ENCODE measurements at regions not wholly inside any gene's neighbourhood (a gene's known extent, or its start where the extent isn't known, plus 50 kb on each side); places are given as distances from the start of the nearest gene placed in this dataset.
"Not testable (repeated sequence)": the region's sequence is repeated elsewhere in the genome, so short reads cannot be mapped to it uniquely, and the experiment has no call there.

DNA sequence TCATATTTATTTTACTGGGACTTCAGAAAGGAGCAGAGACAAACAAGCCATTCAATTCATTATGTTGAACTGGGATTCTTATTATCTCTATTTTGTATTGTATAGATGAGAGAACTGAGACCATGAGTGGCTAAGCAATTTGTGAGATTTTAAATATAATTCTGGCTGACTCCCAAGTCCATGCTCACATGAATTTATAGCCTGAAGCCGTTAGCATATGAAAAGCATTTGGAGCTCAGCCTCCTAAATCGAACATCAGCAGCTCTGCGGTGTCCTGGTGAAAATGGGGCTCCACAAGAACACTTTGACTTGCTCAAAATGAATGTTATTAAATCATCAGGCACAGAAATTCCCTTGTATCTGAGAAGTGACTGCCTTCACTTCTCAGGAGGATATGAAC, 96.8 kb upstream of the DPT start:
- DNase-seq (ENCODE audit: low read depth in 2 of 2): no peak

GRCh38 chr1:168826269-168826668, 97.3 kb upstream of the DPT start:
- no peak for DNase-seq (ENCODE audit: low read depth in 2 of 2)

DNA sequence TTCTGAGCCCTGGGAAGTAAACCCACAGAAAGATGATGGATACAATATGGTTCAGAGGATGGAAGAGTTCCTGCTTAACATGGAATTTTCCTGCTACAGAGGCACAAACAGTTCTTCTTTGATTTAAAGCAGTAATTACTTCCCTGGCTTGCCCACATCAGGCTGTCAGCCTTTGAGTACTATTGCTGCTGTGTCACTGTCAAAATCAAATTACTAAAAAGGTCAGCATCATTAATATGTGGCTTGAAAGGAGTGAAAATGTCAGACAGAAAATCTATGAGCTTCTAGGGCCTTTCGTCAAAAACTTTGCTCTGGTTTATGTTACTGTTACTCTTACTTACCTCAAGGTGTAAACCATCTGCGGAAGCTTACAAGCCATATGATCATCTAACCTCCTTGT, 98.6 kb upstream of the DPT start:
- DNase-seq (ENCODE audit: low read depth in 2 of 2): no peak

GRCh38 chr1:168829876-168830275, 100.9 kb upstream of the DPT start:
- no peak for DNase-seq (ENCODE audit: low read depth in 2 of 2)

GRCh38 chr1:168830562-168830961, 101.6 kb upstream of the DPT start:
- DNase-seq (ENCODE audit: low read depth in 2 of 2): no peak

DNA sequence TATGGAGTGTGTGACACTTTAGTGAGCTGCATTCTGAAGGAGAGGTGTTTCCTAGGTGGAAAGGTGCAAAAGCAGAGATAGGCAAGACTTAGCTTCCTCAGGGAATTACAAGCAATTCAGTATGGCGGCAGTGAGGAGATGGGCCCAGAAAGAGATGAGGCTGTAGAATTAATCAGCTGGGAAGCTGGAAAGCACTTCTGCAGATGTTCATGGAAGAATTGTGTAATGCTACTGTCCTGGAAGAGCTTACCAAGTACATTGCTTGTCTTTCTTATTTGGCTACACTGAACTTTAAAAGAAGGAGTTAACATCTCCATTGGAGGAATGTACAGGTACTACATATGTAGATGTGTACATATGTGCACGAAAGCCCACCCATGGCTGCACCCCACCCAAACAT, 103.7 kb upstream of the DPT start:
- no peak for DNase-seq (ENCODE audit: low read depth in 2 of 2)

DNA sequence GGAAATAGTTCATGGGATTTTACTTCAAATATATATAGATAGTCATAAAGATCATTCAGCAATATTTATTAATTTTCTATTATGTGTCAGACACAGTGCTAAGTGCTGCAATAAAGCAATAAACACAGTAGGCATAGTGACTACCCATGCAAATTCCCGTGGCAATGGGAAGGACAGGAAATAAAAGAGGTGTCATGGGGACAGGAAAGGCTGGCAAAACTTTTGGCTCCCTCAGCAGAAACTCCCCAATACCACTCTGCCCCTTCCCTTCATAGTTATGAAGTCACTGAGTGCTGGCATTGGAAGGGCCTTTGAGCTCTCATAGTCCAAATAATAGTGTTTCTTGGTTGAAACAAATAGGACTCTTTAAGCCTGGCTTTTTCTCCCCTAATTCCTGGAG, 104.4 kb upstream of the DPT start:
- DNase-seq (ENCODE audit: low read depth in 2 of 2): no peak

DNA sequence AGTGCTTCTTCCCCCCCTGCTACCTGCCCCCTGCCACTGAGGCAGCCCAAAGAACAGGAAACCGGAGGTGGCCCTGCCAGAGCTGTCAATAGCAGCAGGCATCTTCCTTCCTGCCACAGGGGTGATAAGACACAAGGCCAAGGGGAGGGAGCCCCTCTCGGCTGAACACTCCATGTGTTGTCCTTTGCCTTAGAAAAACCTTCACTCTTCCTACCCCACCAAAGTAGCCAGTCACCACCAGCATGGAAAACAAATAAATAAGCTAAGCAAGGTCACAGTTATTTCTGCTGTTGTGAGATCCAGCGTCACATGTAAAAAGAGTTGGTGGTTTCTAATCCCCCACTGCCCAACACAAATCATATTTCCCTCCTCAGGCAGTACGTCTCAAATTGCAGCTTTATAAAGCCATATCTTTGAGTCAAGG, 104.8 kb upstream of the DPT start:
- no peak for DNase-seq (ENCODE audit: low read depth in 2 of 2)

DNA sequence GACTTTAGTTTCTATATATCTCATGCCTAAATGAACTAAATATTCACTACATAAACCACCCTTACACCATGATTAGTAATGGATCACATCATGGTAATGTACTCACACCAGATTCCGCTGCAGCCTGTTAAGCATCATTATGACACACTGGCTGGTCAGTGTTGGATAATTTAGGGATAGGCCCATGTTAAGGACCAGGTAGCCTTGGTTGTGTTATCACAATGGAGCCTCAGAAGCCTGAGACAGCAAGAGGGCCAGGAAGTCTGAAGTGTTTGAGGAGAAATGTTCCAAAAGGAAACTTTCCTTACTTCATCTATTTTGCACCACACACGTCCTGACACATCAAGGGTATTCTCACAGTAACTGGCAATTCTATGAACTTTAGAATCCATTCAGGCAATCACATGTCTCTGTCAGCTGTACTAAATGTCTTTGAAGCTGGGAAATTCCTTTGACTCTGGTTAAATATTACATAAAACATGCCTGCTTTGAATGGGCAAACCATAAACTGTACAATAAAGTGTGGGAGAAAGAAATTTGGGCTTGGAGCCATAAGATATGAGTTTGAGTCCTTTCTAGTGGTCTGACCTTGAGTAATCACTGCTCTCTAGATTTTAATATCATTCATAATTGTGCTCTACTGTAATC, 105.3 kb upstream of the DPT start:
- DNase-seq (ENCODE audit: low read depth in 2 of 2): no peak

DNA sequence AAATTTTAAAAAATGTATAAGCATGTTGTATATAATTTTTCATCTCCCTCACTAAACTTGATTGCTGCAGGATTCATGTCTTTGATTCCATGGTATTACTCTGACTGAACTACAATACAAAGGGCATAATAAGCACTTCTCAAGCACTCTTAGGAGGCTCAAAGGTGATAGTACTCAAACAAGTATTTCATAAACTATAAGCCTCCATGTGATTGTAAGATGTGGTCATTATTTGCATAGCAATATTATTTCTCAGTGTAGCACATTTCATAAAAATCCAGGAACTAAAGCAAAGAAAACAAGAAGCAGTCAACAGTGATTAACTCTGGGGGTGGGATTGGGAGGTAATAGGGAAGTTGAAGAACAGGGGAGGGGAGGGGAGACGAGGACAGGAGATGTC, 106.2 kb upstream of the DPT start:
- no peak for DNase-seq (ENCODE audit: low read depth in 2 of 2)

DNA sequence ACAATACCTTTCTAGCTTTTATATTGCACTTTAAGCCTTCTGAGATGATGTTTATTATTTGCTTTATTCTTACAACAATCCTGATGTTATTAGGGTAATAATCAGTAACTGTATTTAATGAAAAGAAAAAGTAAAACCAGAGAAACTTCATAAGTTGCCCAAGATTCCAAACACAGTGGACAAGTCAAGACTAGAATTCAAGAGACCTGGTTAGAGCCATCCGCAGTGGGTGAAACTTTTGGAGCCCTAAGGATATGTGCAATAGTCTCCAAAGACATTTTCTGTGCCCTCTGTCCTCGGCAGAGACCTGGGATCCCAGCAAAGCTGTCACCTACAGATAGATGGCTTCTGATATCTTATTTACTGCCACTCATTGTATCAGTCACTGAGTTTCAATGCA, 106.8 kb upstream of the DPT start:
- no peak for DNase-seq (ENCODE audit: low read depth in 2 of 2)

DNA sequence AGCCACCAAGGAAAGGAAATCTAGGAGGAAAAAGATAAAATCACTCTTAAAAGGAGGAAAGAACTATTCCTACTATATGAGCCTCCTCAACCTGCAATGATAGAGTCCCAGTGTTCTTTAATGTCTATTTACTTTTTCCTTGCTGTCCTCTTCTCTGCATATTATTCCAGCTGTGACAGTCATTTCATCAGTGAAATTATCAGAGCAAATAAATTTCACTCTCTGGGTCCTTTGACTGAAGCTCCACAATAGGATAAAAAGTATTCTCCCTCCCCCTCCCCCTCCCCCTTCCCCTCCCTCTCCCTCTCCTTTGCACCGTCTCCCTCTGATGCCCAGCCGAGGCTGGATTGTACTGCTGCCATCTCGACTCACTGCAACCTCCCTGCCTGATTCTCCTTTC, 107.5 kb upstream of the DPT start:
- DNase-seq (ENCODE audit: low read depth in 2 of 2): no peak

GRCh38 chr1:168837230-168837629, 108.2 kb upstream of the DPT start:
- DNase-seq (ENCODE audit: low read depth in 2 of 2): not testable (repeated sequence)

DNA sequence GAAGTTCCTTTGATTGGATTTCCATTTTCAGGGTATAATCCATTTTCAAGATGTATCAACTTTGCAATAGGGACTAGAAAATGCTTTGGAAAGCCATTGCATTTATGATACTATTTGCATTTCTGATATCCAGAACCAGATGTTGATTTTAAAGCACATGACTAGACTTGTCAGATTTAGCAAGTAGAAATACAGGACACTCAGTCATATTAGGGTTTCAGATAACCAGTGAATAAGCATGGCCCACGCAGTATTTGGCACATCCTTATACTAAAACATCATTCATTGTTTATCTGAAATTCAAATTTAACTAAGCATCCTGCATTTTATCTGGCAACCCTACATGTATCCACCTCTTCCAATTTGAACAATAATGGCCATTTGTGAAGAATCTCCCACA, 113.3 kb upstream of the DPT start:
- DNase-seq (ENCODE audit: low read depth in 2 of 2): no peak

DNA sequence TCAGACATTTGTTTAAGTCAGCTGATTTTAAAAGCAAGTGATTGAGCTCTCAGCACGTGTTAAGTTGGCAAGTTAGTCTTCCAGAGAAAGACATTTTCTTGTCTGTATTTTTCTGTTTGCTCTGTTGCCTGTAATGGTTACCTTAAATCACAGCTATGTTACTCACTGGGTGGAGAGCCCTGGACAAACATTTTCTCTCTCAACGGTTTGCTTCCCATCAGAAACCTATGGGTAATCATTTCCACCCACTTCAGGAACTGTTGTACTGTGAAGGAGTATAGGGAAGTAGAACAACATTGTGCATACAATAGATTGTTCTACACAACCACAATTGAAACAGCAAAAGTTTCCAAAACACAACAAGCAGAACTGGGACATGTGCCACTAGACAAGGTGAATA, 113.9 kb upstream of the DPT start:
- DNase-seq (ENCODE audit: low read depth in 2 of 2): no peak

DNA sequence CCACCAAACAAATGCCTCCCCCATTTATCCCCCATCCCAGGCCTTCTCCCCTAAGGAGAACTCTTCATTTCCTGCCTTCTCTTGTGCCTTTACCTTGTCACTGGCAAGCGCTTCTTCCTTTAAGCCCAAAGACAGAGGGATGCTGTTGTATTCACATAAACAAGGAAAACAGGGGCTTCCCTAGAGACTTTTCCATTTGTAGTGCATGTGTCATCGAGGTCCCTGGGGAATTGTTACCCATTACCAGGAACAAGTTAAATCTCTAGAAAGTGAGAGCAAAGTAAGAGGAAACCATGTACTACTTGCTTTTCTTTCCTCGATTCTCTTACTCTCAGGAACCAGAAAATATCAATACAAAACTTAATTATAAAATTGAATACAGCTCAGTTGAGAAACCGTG, 114.4 kb upstream of the DPT start:
- DNase-seq (ENCODE audit: low read depth in 2 of 2): no peak

GRCh38 chr1:168843950-168844349, 114.9 kb upstream of the DPT start:
- DNase-seq (ENCODE audit: low read depth in 2 of 2): no peak

DNA sequence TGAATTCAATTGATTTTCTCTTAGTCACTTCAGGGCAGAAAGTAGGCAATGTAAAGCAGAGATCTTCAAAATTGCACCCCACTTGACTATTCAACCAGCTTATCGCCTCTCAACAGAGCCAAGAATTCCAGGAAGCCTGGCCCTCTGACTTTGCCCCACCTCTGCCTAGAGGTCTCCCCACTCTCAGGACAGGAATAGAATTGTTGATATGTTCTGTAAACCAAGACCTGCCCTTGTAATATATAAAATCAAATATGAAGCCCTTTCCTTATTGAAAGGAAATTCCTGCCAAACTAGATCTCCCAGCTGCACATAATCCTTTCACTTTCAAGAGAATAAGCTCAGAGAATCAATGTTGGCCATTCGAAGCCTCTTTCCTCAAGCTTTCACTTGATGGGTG, 116.1 kb upstream of the DPT start:
- DNase-seq (ENCODE audit: low read depth in 2 of 2): no peak

- DNase-seq (ENCODE audit: low read depth in 2 of 2): no peak
Measured at GRCh38 chr1:168848051-168848450, 119.0 kb upstream of the DPT start.

GRCh38 chr1:168861421-168862004, 132.5 kb upstream of the DPT start:
- no peak for DNase-seq (ENCODE audit: low read depth in 2 of 2)

DNA sequence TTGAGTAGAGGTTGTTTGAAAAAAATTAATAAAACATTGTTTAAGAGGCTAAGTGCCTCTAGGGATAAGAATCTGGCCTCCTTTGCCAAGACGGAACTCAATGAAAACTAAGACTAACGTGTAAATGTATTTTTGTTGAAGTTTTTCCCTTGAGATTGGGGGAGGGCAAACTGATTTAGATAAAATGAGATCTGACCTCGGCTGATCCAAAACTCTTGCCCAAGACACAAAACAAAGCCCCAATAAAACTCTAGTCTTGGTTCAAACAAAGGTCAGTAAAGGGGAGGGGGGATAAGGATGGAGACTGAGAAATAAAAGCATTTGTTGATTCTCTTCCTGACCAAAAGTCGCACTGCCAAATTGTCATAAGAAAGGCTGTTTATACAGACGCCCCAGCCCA, 134.8 kb upstream of the DPT start:
- DNase-seq (ENCODE audit: low read depth in 2 of 2): no peak

DNA sequence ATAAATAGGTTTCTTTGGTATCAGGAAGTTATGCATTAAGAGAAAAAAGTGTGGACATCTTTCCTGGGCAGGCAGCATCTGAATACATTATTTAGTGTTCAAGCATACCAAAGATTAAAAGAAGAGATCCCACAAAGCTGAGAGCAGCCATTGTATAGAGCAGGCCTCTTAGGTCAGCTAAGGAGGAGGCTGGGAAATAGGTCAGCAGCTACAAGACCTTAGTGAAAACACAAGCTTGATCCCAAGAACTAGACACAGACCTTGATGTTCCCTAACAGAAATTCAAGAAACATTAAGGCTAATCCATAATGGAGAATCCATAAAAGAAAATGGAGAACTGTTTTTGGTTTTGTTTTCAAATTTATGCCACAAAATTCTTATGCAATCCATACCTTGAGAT, 135.3 kb upstream of the DPT start:
- no peak for DNase-seq (ENCODE audit: low read depth in 2 of 2)

DNA sequence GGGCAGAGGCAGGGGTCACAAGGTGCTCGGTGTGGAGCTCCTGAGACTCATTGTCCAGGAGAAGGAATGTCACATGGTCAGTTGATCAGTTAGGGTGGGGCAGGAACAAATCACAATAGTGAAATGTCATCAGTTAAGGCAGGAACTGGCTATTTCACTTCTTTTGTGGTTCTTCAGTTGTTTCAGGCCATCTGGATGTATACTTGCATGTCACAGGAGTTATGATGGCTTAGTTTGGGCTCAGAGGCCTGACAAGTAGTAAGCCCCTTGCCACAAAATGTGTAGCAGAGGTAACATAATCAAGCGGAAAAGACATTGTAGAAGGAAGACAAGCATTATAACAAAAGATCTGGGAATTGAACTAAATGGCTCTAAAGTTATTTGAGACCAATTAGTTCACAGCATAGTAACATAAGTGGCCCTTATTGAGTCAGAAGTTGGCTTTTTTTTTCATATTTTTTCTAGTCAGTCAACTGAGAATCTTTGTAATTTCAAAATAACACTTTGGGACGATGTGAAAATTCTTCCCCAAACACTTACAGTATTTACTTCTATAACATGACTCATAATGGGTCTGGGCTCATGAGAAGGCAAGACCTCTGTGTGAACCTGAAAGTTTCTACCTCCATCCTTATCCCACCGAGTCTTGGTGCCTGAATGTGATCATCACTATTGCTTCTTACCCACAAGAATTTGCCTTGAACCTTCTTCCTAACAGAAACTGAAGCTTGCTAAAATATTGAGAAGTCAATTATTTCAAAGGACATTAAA, 137.0 kb upstream of the DPT start:
- DNase-seq (ENCODE audit: low read depth in 2 of 2): no peak

Measured in stimulated activated CD4-positive, alpha-beta T cell treated with anti-CD3 and anti-CD28 coated beads, Interleukin-15, amount 100 ng/mL, for 48 hours (primary cell).